ENCODE measurements at regions not wholly inside any gene's neighbourhood (a gene's known extent, or its start where the extent isn't known, plus 50 kb on each side); places are given as distances from the start of the nearest gene placed in this dataset.

DNA sequence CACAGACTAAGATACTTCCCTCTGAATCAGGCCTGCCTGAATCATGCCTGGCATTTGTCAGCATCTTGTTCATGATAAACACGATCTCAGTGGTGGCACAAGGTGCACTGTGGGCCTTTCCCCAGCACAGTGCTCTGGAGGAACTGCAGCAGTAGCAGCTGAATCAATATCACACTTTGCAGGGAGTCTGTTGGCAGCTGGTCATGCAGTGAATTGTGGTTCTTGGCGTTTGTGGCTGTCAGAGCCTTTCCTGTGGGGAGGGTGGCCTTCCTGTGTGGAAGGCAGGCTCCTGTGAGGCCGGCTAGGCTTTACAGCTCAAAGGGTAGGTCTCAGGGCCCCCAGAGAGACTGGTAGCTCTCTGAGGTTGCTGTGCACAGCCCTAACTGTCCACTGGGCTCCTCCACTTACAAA lies 54.4 kb upstream of the TLE3 start:
- TF ChIP-seq, protein P1, sequence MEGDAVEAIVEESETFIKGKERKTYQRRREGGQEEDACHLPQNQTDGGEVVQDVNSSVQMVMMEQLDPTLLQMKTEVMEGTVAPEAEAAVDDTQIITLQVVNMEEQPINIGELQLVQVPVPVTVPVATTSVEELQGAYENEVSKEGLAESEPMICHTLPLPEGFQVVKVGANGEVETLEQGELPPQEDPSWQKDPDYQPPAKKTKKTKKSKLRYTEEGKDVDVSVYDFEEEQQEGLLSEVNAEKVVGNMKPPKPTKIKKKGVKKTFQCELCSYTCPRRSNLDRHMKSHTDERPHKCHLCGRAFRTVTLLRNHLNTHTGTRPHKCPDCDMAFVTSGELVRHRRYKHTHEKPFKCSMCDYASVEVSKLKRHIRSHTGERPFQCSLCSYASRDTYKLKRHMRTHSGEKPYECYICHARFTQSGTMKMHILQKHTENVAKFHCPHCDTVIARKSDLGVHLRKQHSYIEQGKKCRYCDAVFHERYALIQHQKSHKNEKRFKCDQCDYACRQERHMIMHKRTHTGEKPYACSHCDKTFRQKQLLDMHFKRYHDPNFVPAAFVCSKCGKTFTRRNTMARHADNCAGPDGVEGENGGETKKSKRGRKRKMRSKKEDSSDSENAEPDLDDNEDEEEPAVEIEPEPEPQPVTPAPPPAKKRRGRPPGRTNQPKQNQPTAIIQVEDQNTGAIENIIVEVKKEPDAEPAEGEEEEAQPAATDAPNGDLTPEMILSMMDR (IDR thresholded peaks at IDR 0.05): no peak
- no peak for TF ChIP-seq POLR2A (IDR thresholded peaks at IDR 0.05)
- no peak for TF ChIP-seq POLR2AphosphoS5 (IDR thresholded peaks at IDR 0.05)
